ENCODE measurements at regions not wholly inside any gene's neighbourhood (a gene's known extent, or its start where the extent isn't known, plus 50 kb on each side); places are given as distances from the start of the nearest gene placed in this dataset.

- TF ChIP-seq CTCF (IDR thresholded peaks at IDR 0.05), result no peak
- no peak for TF ChIP-seq POLR2A (IDR thresholded peaks at IDR 0.05)
These were observed 128.6 kb upstream of the TNFSF11 start for GRCh38 chr13:42445354-42445753.
